Muscle of leg (tissue), 3 donors: ENCODE measurements at regions not wholly inside any gene's neighbourhood (a gene's known extent, or its start where the extent isn't known, plus 50 kb on each side); places are given as distances from the start of the nearest gene placed in this dataset.
A peak's percentile ranks its signal among the peaks of the same experiment; 100 is the strongest.

ENCODE experiments used
- DNase-seq: peaks from one replicate; pipeline ENCODE4 v3.0.0; 2013
- H3K27ac ChIP-seq: one replicate; pipeline ENCODE4 v1.5.1; 2013; ENCODE audit warnings: mild to moderate bottlenecking, low read length, control low read depth
- H3K27me3 ChIP-seq: one replicate; pipeline ENCODE4 v1.6.1; 2013; ENCODE audit warnings: low read length; ENCODE audit not compliant: control insufficient read depth, insufficient read depth
- H3K36me3 ChIP-seq: one replicate; pipeline ENCODE4 v1.6.1; 2013; ENCODE audit warnings: low read length; ENCODE audit not compliant: control insufficient read depth, insufficient read depth
- H3K4me1 ChIP-seq: one replicate; pipeline ENCODE4 v1.6.1; 2013; ENCODE audit warnings: low read length; ENCODE audit not compliant: control insufficient read depth, insufficient read depth
- H3K4me3 ChIP-seq: one replicate; pipeline ENCODE4 v1.5.1; 2013; ENCODE audit warnings: low read length, control low read depth
- H3K9me3 ChIP-seq: replicated peaks from 2 replicates; pipeline ENCODE4 v1.6.1; 2013; ENCODE audit warnings: low read depth, low read length; ENCODE audit not compliant: control insufficient read depth
- WGBS: methylation state at CpG from one replicate; pipeline ENCODE4 v1.1.5; 2013; ENCODE audit warnings: missing lambda C conversion rate; ENCODE audit not compliant: insufficient coverage; 5-methylcytosine and 5-hydroxymethylcytosine counted together

GRCh38 chr12:126106706-126107105 is 1041.5 kb downstream of the AACS start:
- no peaks in the 10 kb centered on the region for H3K36me3 ChIP-seq
- H3K27ac ChIP-seq: no peak overlapping the region
- no peaks in the 10 kb centered on the region for H3K9me3 ChIP-seq
- no peak overlapping the region for H3K4me3 ChIP-seq
- no peaks in the 10 kb centered on the region for H3K27me3 ChIP-seq
- no CpG with 5 or more reads among the region's 4 CpGs for WGBS
- no peaks in the 10 kb centered on the region for H3K4me1 ChIP-seq
- DNase-seq: no peak

- Histone ChIP-seq H3K4me3 (no peak overlapping the region), H3K27me3 (no peaks in the 10 kb centered on the region), H3K36me3 (no peaks in the 10 kb centered on the region), H3K4me1 (no peaks in the 10 kb centered on the region), H3K27ac (no peak overlapping the region), H3K9me3 (no peaks in the 10 kb centered on the region)
- no peak for DNase-seq
- WGBS: 70% methylated on average over 5 of the region's 13 CpGs
These were observed 1042.4 kb downstream of the AACS start for GRCh38 chr12:126107659-126108058.

- Histone ChIP-seq H3K4me1 (no peaks in the 10 kb centered on the region), H3K4me3 (no peak overlapping the region), H3K36me3 (no peaks in the 10 kb centered on the region), H3K27me3 (no peaks in the 10 kb centered on the region), H3K27ac (no peak overlapping the region), H3K9me3 (no peaks in the 10 kb centered on the region)
- DNase-seq: no peak
- no CpG with 5 or more reads among the region's 3 CpGs for WGBS
These were observed 1043.0 kb downstream of the AACS start for GRCh38 chr12:126108247-126108646.

GRCh38 chr12:126112141-126112540 is 1046.9 kb downstream of the AACS start:
- no CpG with 5 or more reads among the region's 1 CpG for WGBS
- Histone ChIP-seq H3K4me1 (no peaks in the 10 kb centered on the region), H3K9me3 (no peaks in the 10 kb centered on the region), H3K36me3 (no peaks in the 10 kb centered on the region), H3K4me3 (no peak overlapping the region), H3K27ac (no peak overlapping the region), H3K27me3 (no peaks in the 10 kb centered on the region)
- no peak for DNase-seq

- H3K27me3 ChIP-seq: no peaks in the 10 kb centered on the region
- no CpG with 5 or more reads among the region's 1 CpG for WGBS
- no peak overlapping the region for H3K4me3 ChIP-seq
- H3K27ac ChIP-seq: no peak overlapping the region
- no peaks in the 10 kb centered on the region for H3K9me3 ChIP-seq
- no peaks in the 10 kb centered on the region for H3K4me1 ChIP-seq
- H3K36me3 ChIP-seq: no peaks in the 10 kb centered on the region
- DNase-seq: no peak
These were observed 1047.6 kb downstream of the AACS start for GRCh38 chr12:126112849-126113248.

- Histone ChIP-seq H3K36me3 (no peaks in the 10 kb centered on the region), H3K27me3 (no peaks in the 10 kb centered on the region), H3K4me3 (no peak overlapping the region), H3K27ac (no peak overlapping the region), H3K4me1 (no peaks in the 10 kb centered on the region), H3K9me3 (no peaks in the 10 kb centered on the region)
- DNase-seq: no peak
- WGBS: no CpG with 5 or more reads among the region's 5 CpGs
These were observed 1049.2 kb downstream of the AACS start for GRCh38 chr12:126114441-126114840.

- WGBS: no CpG with 5 or more reads among the region's 3 CpGs
- no peaks in the 10 kb centered on the region for H3K4me1 ChIP-seq
- H3K27me3 ChIP-seq: no peaks in the 10 kb centered on the region
- no peaks in the 10 kb centered on the region for H3K9me3 ChIP-seq
- no peaks in the 10 kb centered on the region for H3K36me3 ChIP-seq
- H3K27ac ChIP-seq: no peak overlapping the region
- no peak overlapping the region for H3K4me3 ChIP-seq
- DNase-seq: no peak
These were observed 1052.3 kb downstream of the AACS start for GRCh38 chr12:126117502-126117901.

GRCh38 chr12:126139355-126139754 is 1074.1 kb downstream of the AACS start:
- Histone ChIP-seq H3K9me3 (peaks cover 29% of the 10 kb centered on the region), H3K36me3 (no peaks in the 10 kb centered on the region), H3K27ac (no peak overlapping the region), H3K4me1 (no peaks in the 10 kb centered on the region), H3K27me3 (no peaks in the 10 kb centered on the region), H3K4me3 (no peak overlapping the region)
- no peak for DNase-seq
- no CpG with 5 or more reads among the region's 5 CpGs for WGBS

GRCh38 chr12:126144603-126145002 is 1079.4 kb downstream of the AACS start:
- DNase-seq: no peak
- Histone ChIP-seq H3K4me3 (no peak overlapping the region), H3K27ac (no peak overlapping the region), H3K4me1 (no peaks in the 10 kb centered on the region), H3K36me3 (no peaks in the 10 kb centered on the region), H3K9me3 (peaks cover 4% of the 10 kb centered on the region), H3K27me3 (no peaks in the 10 kb centered on the region)
- 83% methylated on average over 2 of the region's 4 CpGs for WGBS

GRCh38 chr12:126147321-126147720 is 1082.1 kb downstream of the AACS start:
- Histone ChIP-seq H3K27ac (peak overlapping the region; percentile 7), H3K36me3 (no peaks in the 10 kb centered on the region), H3K4me3 (no peak overlapping the region), H3K4me1 (no peaks in the 10 kb centered on the region), H3K27me3 (no peaks in the 10 kb centered on the region), H3K9me3 (peaks cover 2% of the 10 kb centered on the region)
- peak; percentile 52 for DNase-seq
- 43% methylated on average over 1 of the region's 1 CpG for WGBS

GRCh38 chr12:126156806-126157574 is 1091.8 kb downstream of the AACS start:
- H3K9me3 ChIP-seq: no peaks in the 10 kb centered on the region
- no peak for DNase-seq
- no peaks in the 10 kb centered on the region for H3K36me3 ChIP-seq
- WGBS: 74% methylated on average over 12 of the region's 12 CpGs
- H3K4me3 ChIP-seq: no peak overlapping the region
- H3K27me3 ChIP-seq: no peaks in the 10 kb centered on the region
- H3K4me1 ChIP-seq: peaks cover 6% of the 10 kb centered on the region
- H3K27ac ChIP-seq: no peak overlapping the region
